K562 (cell line): ENCODE measurements at regions not wholly inside any gene's neighbourhood (a gene's known extent, or its start where the extent isn't known, plus 50 kb on each side); places are given as distances from the start of the nearest gene placed in this dataset.

Experiments used
- ATAC-seq: fragments of 200-7000 bp; cut with Tn5 transposase; 3 replicates; pipeline ENCODE4 v1.9.1; 2020; ENCODE audit warnings: moderate library complexity
- BruUV-seq: library from RNA; stranded (reverse); fragments of 400-500 nt; replicated peaks from 2 replicates; lab custom pipeline; 2021; lab: Mats Ljungman, UMichigan
- CTCF ChIA-PET: fragments of 300-600 bp; formaldehyde crosslinking; extraction: SDS; loops from one replicate; lab custom pipeline; 2021; ENCODE audit warnings: low intra/inter-chr PET ratio; lab: Yijun Ruan, JAX
- POLR2A ChIA-PET: fragments of 300-600, 350-650 bp; sonication (Branson Sonifier 250); formaldehyde crosslinking; extraction: SDS; loops from one replicate; lab custom pipeline; 2021; ENCODE audit warnings: antibody characterized with exemption, inconsistent platforms; lab: Yijun Ruan, JAX
- DNase-seq, 4 experiments: peaks; one replicate each; pipeline versions ENCODE4 v3.0.0 to v3.0.0-alpha.2; 2011 to 2018; ENCODE audit warnings: low spot score in 3 of 4, mixed read lengths in 3 of 4; ENCODE audit errors: extremely low read depth in 1 of 4
- FAIRE-seq: peaks from 2 replicates; lab custom pipeline; 2011; peaks lifted over from hg19 to GRCh38; lab: Jason Lieb, UNC
- H2AFZ ChIP-seq: 2 replicates; pipeline ENCODE4 v1.6.0; 2011; ENCODE audit warnings: low read depth, low read length, control low read depth, inconsistent platforms
- H3K27ac ChIP-seq: fragments of 200-600 bp; 3 replicates; pipeline ENCODE4 v1.8.0; 2011; ENCODE audit warnings: low read depth, mild to moderate bottlenecking, control low read depth, inconsistent platforms, low read length, moderate library complexity, mixed read lengths; ENCODE audit errors: extremely low read depth
- H3K27me3 ChIP-seq, 2 experiments: fragments of 300-600 bp in 1 of 2; 2 replicates in 1 of 2; 3 replicates in 1 of 2; pipeline versions ENCODE4 v1.6.0 to v1.8.0; 2011; ENCODE audit warnings: inconsistent platforms in 2 of 2, low read length in 2 of 2, mild to moderate bottlenecking in 1 of 2, mixed read lengths in 1 of 2, moderate library complexity in 1 of 2; ENCODE audit not compliant: control insufficient read depth in 2 of 2, insufficient read depth in 2 of 2
- H3K36me3 ChIP-seq: fragments of 300-600 bp; 3 replicates; pipeline ENCODE4 v1.8.0; 2011; ENCODE audit warnings: mild to moderate bottlenecking, low read length, inconsistent platforms; ENCODE audit not compliant: control insufficient read depth, insufficient read depth
- H3K4me1 ChIP-seq, 2 experiments: fragments of 200-600 bp in 1 of 2; replicated peaks in 1 of 2; 2 replicates in 1 of 2; 3 replicates in 1 of 2; pipeline versions ENCODE4 v1.5.1 to v1.8.0; 2011; ENCODE audit warnings: inconsistent platforms in 2 of 2, low read length in 2 of 2, mild to moderate bottlenecking in 1 of 2, mixed read lengths in 1 of 2, moderate library complexity in 1 of 2; ENCODE audit not compliant: control insufficient read depth in 2 of 2, insufficient read depth in 2 of 2
- H3K4me2 ChIP-seq: 2 replicates; pipeline ENCODE4 v1.6.1; 2011; ENCODE audit warnings: low read length, control low read depth, inconsistent platforms, mixed read lengths; ENCODE audit not compliant: insufficient read depth
- H3K4me3 ChIP-seq: fragments of 200-600 bp; sonication (generic), shearing (Covaris generic); 2 replicates; pipeline ENCODE4 v1.5.1; 2016; ENCODE audit warnings: control low read depth, inconsistent platforms
- H3K79me2 ChIP-seq: fragments of 200-600 bp; 3 replicates; pipeline ENCODE4 v1.8.0; 2011; ENCODE audit warnings: low read length, inconsistent platforms; ENCODE audit not compliant: control insufficient read depth, insufficient read depth
- H3K9ac ChIP-seq, 2 experiments: 2 replicates each; pipeline versions ENCODE4 v1.6.0 to v1.6.1; 2011; ENCODE audit warnings: low read depth in 2 of 2, low read length in 2 of 2, control low read depth in 1 of 2, inconsistent platforms in 1 of 2, mild to moderate bottlenecking in 1 of 2, mixed read lengths in 1 of 2; ENCODE audit not compliant: insufficient read depth in 1 of 2
- H3K9me1 ChIP-seq: one replicate; pipeline ENCODE4 v1.6.0; 2011; ENCODE audit warnings: inconsistent platforms, mild to moderate bottlenecking, low read length, moderate library complexity; ENCODE audit not compliant: control insufficient read depth, insufficient read depth
- H3K9me3 ChIP-seq: replicated peaks from 2 replicates; pipeline ENCODE4 v1.5.1; 2011; ENCODE audit warnings: low read depth, low read length, inconsistent platforms; ENCODE audit not compliant: control insufficient read depth, insufficient read depth
- H4K20me1 ChIP-seq: replicated peaks from 2 replicates; pipeline ENCODE4 v1.6.1; 2011; ENCODE audit warnings: low read length, inconsistent platforms, mixed read lengths; ENCODE audit not compliant: control insufficient read depth, insufficient read depth
- CREB1 ChIP-seq, 2 experiments: sonication (generic) in 1 of 2; formaldehyde crosslinking in 1 of 2; IDR thresholded peaks; 2 replicates each; pipeline versions ENCODE4 v1.6.1 to v1.8.0; 2012 to 2022; ENCODE audit warnings: inconsistent platforms in 1 of 2, mild to moderate bottlenecking in 1 of 2, missing genetic modification reagents in 1 of 2, moderate library complexity in 1 of 2
- MCM5 ChIP-seq: fragments of 450-650 bp; IDR thresholded peaks from 2 replicates; pipeline ENCODE4 v1.6.1; 2016; ENCODE audit warnings: low read depth
- TFAM ChIP-seq: fragments of 250-450 bp; sonication (Bioruptor Pico); conservative IDR thresholded peaks from 2 replicates; pipeline ENCODE4 v1.5.0; 2021; ENCODE audit warnings: mild to moderate bottlenecking, moderate library complexity
- TFAP4 ChIP-seq: sonication (generic); formaldehyde crosslinking; IDR thresholded peaks from 2 replicates; pipeline ENCODE4 v1.8.0; 2022; ENCODE audit warnings: missing genetic modification reagents, mild to moderate bottlenecking, moderate library complexity, borderline replicate concordance
- ZBTB12 ChIP-seq: fragments of 250-450 bp; sonication (Bioruptor Pico); IDR thresholded peaks from 2 replicates; pipeline ENCODE4 v1.4.0; 2020
- WGBS: fragments of 100-300 bp; shearing (Covaris generic); methylation state at CpG from one replicate; pipeline ENCODE4 v1.1.6; 2016; ENCODE audit warnings: low coverage, mixed read lengths; ENCODE audit not compliant: insufficient coverage; ENCODE audit errors: missing lambda C conversion rate; 5-methylcytosine and 5-hydroxymethylcytosine counted together
- in situ Hi-C: fragments of 300-500 bp; cut with MboI; formaldehyde crosslinking; loops from 4 replicates; pipeline ENCODE4 v1.15.0; 2018; ENCODE audit warnings: inconsistent platforms, mixed read lengths
- intact Hi-C: fragments of 100-400 bp; cut with micrococcal nuclease; formaldehyde crosslinking; loops from 2 replicates; pipeline ENCODE4 v1.14.2; 2022

- H3K27me3 ChIP-seq = no peaks in the 10 kb centered on the region
- no peak overlapping the region for H3K27ac ChIP-seq
- no peaks in the 10 kb centered on the region for H3K36me3 ChIP-seq
- no peaks in the 10 kb centered on the region for H3K9me3 ChIP-seq
- ATAC-seq (no peak), DNase-seq (no peak), FAIRE-seq (no peak)
- CTCF ChIA-PET = no interaction called here
- intact Hi-C loops (no loop called here), in situ Hi-C loops (no loop called here)
- no peaks in the 10 kb centered on the region for H3K9me1 ChIP-seq
- no peak overlapping the region for H3K4me2 ChIP-seq
- no peaks in the 10 kb centered on the region for H4K20me1 ChIP-seq
- H3K79me2 ChIP-seq = no peaks in the 10 kb centered on the region
- H3K9ac ChIP-seq = no peak overlapping the region
- POLR2A ChIA-PET = no interaction called here
- H3K4me1 ChIP-seq = no peaks in the 10 kb centered on the region
- WGBS = 0% methylated on average over 4 of the region's 4 CpGs
- BruUV-seq = no TSS peak
- TF ChIP-seq ZBTB12 (no peak), TFAM (no peak), CREB1 (IDR thresholded peaks at IDR 0.05) (no peak), CREB1 (CRISPR knock-in tag; IDR thresholded peaks at IDR 0.05) (no peak), MCM5 (no peak), TFAP4 (CRISPR knock-in tag) (no peak)
- H3K4me3 ChIP-seq = no peak overlapping the region
- no peak overlapping the region for H2AFZ ChIP-seq
Measured at GRCh38 chr13:63704521-63704920, 2288.9 kb upstream of the PCDH20 start.
